ENCODE measurements at regions not wholly inside any gene's neighbourhood (a gene's known extent, or its start where the extent isn't known, plus 50 kb on each side); places are given as distances from the start of the nearest gene placed in this dataset.

GRCh38 chr6:147078106-147078505, 126.1 kb upstream of the STXBP5 start:
- TF ChIP-seq EZH2 (IDR thresholded peaks at IDR 0.05; ENCODE audit: low read depth) (no peak), CTCF (conservative IDR thresholded peaks at IDR 0.05) (no peak)
- no peaks in the 10 kb centered on the region for H3K9me2 ChIP-seq (ENCODE audit: insufficient read depth)
- intact Hi-C loops (cut with micrococcal nuclease; ENCODE audit: unreplicated experiment): no loop called here
- CTCF ChIA-PET: no interaction called here
- H3F3A ChIP-seq (ENCODE audit: insufficient read depth, low read depth): peaks cover 8% of the 10 kb centered on the region; the same call in 1 of the 2 replicates
- H3K36me3 ChIP-seq (ENCODE audit: low read depth): no peaks in the 10 kb centered on the region
- H3K27me3 ChIP-seq (ENCODE audit: insufficient read depth, low read depth): no peaks in the 10 kb centered on the region
- no peak overlapping the region for H3K27ac ChIP-seq
- peaks cover 48% of the 10 kb centered on the region for H3K4me1 ChIP-seq (replicated peaks; ENCODE audit: insufficient read depth)
- H2AFZ ChIP-seq: no peak overlapping the region
- H4K20me1 ChIP-seq (ENCODE audit: insufficient read depth): no peaks in the 10 kb centered on the region
- BruUV-seq (replicated peaks): no TSS peak
- no peaks in the 10 kb centered on the region for H3K79me2 ChIP-seq (ENCODE audit: low read depth)
- no peak overlapping the region for H3K4me3 ChIP-seq
- H3K9me3 ChIP-seq (ENCODE audit: insufficient read depth, low read depth): no peaks in the 10 kb centered on the region
- POLR2A ChIA-PET (ENCODE audit: unreplicated experiment): interaction anchor here (0.5 kb wide), 1 partner anchor 94 kb away, joined by 8 read pairs; no protein-coding TSS in a partner anchor
- H3K4me2 ChIP-seq: no peak overlapping the region; the same call in 1 of the 2 replicates
- no peak for DNase-seq

- H3F3A ChIP-seq (ENCODE audit: insufficient read depth, low read depth): peaks cover 8% of the 10 kb centered on the region; the same call in 1 of the 2 replicates
- H3K9me2 ChIP-seq (ENCODE audit: insufficient read depth): no peaks in the 10 kb centered on the region
- no peaks in the 10 kb centered on the region for H3K27me3 ChIP-seq (ENCODE audit: insufficient read depth, low read depth)
- DNase-seq: no peak
- H3K9me3 ChIP-seq (ENCODE audit: insufficient read depth, low read depth): no peaks in the 10 kb centered on the region
- H3K4me2 ChIP-seq: no peak overlapping the region; the same call in 1 of the 2 replicates
- ChIA-PET POLR2A (ENCODE audit: unreplicated experiment) (interaction anchor here (0.5 to 0.6 kb wide), 2 partner anchors 44 to 94 kb away, joined by 3 to 8 read pairs; no protein-coding TSS in a partner anchor), CTCF (no interaction called here)
- H3K36me3 ChIP-seq (ENCODE audit: low read depth): no peaks in the 10 kb centered on the region
- H2AFZ ChIP-seq: no peak overlapping the region
- no peaks in the 10 kb centered on the region for H3K79me2 ChIP-seq (ENCODE audit: low read depth)
- no peak overlapping the region for H3K4me3 ChIP-seq
- intact Hi-C loops (cut with micrococcal nuclease; ENCODE audit: unreplicated experiment): no loop called here
- no TSS peak for BruUV-seq (replicated peaks)
- TF ChIP-seq EZH2 (IDR thresholded peaks at IDR 0.05; ENCODE audit: low read depth) (no peak), CTCF (conservative IDR thresholded peaks at IDR 0.05) (no peak)
- H4K20me1 ChIP-seq (ENCODE audit: insufficient read depth): no peaks in the 10 kb centered on the region
- H3K27ac ChIP-seq: no peak overlapping the region
- H3K4me1 ChIP-seq (replicated peaks; ENCODE audit: insufficient read depth): peaks cover 49% of the 10 kb centered on the region
Measured at GRCh38 chr6:147078602-147079001, 125.6 kb upstream of the STXBP5 start.

- TF ChIP-seq EZH2 (IDR thresholded peaks at IDR 0.05; ENCODE audit: low read depth): no peak
- no peak for TF ChIP-seq CTCF (conservative IDR thresholded peaks at IDR 0.05)
- DNase-seq: no peak
- Histone ChIP-seq H3F3A (ENCODE audit: insufficient read depth, low read depth) (peaks cover 8% of the 10 kb centered on the region; the same call in 1 of the 2 replicates), H3K9me2 (ENCODE audit: insufficient read depth) (no peaks in the 10 kb centered on the region), H3K4me2 (peak overlapping the region; percentile 67), H4K20me1 (ENCODE audit: insufficient read depth) (no peaks in the 10 kb centered on the region), H3K4me1 (replicated peaks; ENCODE audit: insufficient read depth) (peaks cover 49% of the 10 kb centered on the region), H3K4me3 (no peak overlapping the region), H3K36me3 (ENCODE audit: low read depth) (no peaks in the 10 kb centered on the region), H3K9me3 (ENCODE audit: insufficient read depth, low read depth) (no peaks in the 10 kb centered on the region), H3K27ac (peak overlapping the region; percentile 9; the same call in 1 of the 2 replicates), H3K27me3 (ENCODE audit: insufficient read depth, low read depth) (no peaks in the 10 kb centered on the region), H2AFZ (no peak overlapping the region), H3K79me2 (ENCODE audit: low read depth) (no peaks in the 10 kb centered on the region)
- CTCF ChIA-PET: no interaction called here
- intact Hi-C loops (cut with micrococcal nuclease; ENCODE audit: unreplicated experiment): loop anchor here (2.0 kb wide), 1 partner anchor 123 kb away; no protein-coding TSS in a partner anchor
- BruUV-seq (replicated peaks): no TSS peak
- POLR2A ChIA-PET (ENCODE audit: unreplicated experiment): no interaction called here
Measured at GRCh38 chr6:147080225-147080624, 124.0 kb upstream of the STXBP5 start.
